Panc1 (cell line): ENCODE measurements at regions not wholly inside any gene's neighbourhood (a gene's known extent, or its start where the extent isn't known, plus 50 kb on each side); places are given as distances from the start of the nearest gene placed in this dataset.
"Not testable (repeated sequence)": the region's sequence is repeated elsewhere in the genome, so short reads cannot be mapped to it uniquely, and the experiment has no call there.

Experiments used
- POLR2AphosphoS5 ChIP-seq: IDR thresholded peaks from 2 replicates; pipeline ENCODE4 v1.6.1; 2012; ENCODE audit warnings: mild to moderate bottlenecking, low read depth, low read length, moderate library complexity
- TF ChIP-seq, protein P1 (sequence below): fragments of 450-650 bp; IDR thresholded peaks from 2 replicates; pipeline ENCODE4 v1.5.1; 2017; ENCODE audit warnings: mild to moderate bottlenecking
- TF ChIP-seq, protein P2 (sequence below), 2 experiments: IDR thresholded peaks; 2 replicates each; pipeline ENCODE4 v1.6.1; 2011 to 2012; ENCODE audit warnings: low read depth in 2 of 2, control low read depth in 1 of 2, low read length in 1 of 2, mild to moderate bottlenecking in 1 of 2, moderate library complexity in 1 of 2; ENCODE audit not compliant: insufficient read depth in 1 of 2

DNA sequence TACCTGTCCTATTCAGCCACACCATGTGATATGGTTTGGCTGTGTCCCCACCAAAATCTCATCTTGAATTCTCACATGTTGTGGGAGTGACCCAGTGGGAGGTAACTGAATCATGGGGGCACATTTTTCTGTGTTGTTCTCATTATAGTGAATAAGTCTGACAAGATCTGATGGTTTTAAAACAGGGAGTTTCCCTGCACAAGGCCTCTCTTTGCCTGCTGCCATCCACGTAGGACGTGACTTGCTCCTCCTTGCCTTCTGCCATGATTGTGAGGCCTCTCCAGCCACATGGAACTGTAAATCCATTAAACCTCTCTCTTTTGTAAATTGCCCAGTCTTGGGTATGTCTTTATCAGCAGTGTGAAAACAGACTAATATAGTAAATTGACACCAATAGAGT lies 117.7 kb downstream of the ENC1 start:
- TF ChIP-seq POLR2AphosphoS5, result not testable (repeated sequence)
- TF ChIP-seq, protein P1, sequence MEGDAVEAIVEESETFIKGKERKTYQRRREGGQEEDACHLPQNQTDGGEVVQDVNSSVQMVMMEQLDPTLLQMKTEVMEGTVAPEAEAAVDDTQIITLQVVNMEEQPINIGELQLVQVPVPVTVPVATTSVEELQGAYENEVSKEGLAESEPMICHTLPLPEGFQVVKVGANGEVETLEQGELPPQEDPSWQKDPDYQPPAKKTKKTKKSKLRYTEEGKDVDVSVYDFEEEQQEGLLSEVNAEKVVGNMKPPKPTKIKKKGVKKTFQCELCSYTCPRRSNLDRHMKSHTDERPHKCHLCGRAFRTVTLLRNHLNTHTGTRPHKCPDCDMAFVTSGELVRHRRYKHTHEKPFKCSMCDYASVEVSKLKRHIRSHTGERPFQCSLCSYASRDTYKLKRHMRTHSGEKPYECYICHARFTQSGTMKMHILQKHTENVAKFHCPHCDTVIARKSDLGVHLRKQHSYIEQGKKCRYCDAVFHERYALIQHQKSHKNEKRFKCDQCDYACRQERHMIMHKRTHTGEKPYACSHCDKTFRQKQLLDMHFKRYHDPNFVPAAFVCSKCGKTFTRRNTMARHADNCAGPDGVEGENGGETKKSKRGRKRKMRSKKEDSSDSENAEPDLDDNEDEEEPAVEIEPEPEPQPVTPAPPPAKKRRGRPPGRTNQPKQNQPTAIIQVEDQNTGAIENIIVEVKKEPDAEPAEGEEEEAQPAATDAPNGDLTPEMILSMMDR, result not testable (repeated sequence)
- TF ChIP-seq, protein P2, sequence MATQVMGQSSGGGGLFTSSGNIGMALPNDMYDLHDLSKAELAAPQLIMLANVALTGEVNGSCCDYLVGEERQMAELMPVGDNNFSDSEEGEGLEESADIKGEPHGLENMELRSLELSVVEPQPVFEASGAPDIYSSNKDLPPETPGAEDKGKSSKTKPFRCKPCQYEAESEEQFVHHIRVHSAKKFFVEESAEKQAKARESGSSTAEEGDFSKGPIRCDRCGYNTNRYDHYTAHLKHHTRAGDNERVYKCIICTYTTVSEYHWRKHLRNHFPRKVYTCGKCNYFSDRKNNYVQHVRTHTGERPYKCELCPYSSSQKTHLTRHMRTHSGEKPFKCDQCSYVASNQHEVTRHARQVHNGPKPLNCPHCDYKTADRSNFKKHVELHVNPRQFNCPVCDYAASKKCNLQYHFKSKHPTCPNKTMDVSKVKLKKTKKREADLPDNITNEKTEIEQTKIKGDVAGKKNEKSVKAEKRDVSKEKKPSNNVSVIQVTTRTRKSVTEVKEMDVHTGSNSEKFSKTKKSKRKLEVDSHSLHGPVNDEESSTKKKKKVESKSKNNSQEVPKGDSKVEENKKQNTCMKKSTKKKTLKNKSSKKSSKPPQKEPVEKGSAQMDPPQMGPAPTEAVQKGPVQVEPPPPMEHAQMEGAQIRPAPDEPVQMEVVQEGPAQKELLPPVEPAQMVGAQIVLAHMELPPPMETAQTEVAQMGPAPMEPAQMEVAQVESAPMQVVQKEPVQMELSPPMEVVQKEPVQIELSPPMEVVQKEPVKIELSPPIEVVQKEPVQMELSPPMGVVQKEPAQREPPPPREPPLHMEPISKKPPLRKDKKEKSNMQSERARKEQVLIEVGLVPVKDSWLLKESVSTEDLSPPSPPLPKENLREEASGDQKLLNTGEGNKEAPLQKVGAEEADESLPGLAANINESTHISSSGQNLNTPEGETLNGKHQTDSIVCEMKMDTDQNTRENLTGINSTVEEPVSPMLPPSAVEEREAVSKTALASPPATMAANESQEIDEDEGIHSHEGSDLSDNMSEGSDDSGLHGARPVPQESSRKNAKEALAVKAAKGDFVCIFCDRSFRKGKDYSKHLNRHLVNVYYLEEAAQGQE (IDR thresholded peaks at IDR 0.05; ENCODE audit: insufficient read depth in 1 of 2, low read depth in 2 of 2, low read length in 1 of 2), result not testable (repeated sequence)
